ENCODE measurements at regions not wholly inside any gene's neighbourhood (a gene's known extent, or its start where the extent isn't known, plus 50 kb on each side); places are given as distances from the start of the nearest gene placed in this dataset.
A peak's percentile ranks its signal among the peaks of the same experiment; 100 is the strongest.

DNA sequence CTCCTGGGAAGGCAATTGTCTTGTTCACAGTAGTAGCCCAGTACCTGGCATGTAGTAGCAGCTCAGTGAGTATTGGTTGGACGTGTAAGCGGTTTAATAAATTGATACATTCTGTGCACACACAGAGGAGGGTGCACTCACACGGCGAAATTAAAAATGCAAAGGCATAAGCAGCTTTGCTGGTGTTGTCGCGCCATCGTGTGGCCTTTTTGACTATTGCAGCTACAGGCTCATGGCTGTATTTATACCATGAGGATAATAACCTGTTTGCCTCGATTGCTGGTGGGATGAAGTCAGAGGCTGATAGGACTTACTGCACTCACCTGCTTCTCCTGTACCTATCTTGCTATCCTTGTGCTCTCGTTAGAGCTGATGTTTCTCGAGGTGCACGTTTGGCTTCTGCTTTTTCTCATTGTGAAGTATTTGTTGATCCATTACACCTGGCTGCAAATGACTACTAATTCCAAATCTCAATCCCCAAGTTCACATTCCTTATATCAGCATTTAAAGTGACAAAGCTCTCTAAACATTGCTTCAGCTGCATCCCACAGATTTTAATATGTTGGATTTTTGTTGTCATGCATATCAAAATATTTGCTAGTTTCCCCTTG is 61.5 kb downstream of the TBXT start:
- peak; percentile 49 for DNase-seq (ENCODE audit: low spot score)

DNA sequence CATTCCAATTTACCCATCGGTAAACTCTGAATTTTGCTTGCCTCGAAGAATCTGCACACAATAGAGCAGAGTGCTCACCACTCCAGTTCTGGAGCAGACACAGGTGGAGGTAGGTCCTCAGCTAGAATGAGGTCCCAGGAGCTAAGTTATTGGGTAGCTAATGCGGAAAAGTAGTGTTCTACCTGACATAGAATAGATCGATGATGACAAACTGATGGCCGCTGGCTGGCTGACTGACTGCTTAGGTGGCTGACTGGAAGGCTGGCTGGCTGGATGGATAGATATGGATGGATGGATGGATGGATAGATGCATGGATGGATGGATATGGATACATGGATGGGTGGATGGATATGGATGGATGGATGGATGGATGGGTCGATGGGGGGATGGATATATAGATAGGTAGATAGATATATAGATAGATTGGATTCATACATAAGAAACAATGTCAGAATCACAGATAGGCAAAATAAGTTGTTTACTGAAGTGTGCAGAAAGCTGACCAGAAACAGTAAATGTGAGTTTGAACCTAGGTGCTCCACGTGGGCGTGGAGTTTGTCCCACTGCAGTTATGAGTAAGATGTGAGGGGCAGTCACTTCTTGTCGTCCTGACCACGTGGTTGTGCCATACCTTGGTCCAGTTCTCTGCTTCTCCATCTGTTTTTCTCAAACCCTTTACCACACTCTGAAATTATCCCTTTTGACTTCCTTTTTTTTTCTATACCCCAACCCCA is 62.1 kb downstream of the TBXT start:
- DNase-seq (ENCODE audit: low spot score): no peak

DNA sequence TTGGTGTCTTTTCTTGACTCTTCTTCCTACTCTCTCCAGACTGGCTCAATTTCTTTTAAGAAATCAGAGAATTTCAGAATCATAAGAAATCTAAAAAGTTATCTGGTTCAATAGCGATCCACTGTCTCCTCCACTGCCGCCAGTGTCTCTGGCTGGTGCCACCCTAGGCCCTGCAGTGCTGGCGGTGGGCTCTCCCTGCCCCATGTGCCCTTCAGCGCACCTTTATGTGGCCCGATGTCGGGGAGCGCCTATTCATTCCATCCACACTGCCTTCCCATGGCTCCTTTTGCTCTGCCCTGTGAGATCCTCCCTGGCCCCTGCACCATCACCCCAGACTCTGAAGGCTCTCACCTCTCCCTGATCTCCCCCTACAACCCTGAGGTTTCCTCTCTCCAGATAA is 62.8 kb downstream of the TBXT start:
- DNase-seq (ENCODE audit: low spot score): no peak

DNA sequence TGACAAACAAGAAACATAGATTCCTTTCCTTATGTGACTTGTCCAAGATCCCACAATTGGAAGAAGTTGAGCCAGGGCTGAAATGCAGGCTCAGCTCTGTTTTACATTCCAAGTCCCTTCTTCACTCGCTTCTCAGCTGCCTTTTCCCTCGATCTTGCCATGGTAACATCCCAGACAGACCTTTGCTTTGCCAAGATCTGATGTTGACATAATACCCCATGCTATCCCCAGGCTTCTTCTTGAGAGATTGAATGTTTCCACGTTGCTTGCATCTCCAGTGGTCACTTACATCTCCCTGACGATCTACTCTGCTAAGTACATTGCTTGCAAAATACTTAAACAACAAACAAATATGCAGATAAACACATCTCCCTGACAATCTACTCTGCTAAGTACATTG is 63.5 kb downstream of the TBXT start:
- no peak for DNase-seq (ENCODE audit: low spot score)

DNA sequence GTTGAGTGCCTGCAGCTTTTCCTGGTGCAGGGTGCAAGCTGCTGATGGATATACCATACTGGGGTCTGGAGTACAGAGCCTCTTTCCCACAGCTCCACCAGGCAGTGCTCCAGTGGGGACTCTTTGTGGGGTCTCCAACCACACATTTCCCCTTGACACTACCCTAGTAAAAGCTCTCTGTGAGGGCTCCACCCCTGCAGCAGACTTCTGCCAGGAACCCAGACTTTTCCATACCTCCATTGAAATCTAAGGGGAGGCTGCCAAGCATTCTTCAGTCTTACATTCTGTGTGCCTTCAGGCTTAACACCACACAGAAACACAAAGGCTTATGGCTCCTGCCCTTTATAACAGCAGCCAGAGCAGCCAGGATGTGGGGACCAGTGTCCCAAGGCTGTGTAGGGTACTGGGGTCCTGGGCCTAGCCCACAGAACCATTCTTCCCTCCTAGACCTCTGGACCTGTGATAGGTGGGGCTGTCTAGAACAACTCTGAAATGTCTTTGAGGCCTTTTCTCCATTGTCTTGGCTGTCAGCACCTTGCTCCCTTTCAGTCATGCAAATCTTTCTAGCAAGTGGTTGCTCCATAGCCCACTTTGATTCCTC is 65.7 kb downstream of the TBXT start:
- DNase-seq (ENCODE audit: low spot score): no peak

DNA sequence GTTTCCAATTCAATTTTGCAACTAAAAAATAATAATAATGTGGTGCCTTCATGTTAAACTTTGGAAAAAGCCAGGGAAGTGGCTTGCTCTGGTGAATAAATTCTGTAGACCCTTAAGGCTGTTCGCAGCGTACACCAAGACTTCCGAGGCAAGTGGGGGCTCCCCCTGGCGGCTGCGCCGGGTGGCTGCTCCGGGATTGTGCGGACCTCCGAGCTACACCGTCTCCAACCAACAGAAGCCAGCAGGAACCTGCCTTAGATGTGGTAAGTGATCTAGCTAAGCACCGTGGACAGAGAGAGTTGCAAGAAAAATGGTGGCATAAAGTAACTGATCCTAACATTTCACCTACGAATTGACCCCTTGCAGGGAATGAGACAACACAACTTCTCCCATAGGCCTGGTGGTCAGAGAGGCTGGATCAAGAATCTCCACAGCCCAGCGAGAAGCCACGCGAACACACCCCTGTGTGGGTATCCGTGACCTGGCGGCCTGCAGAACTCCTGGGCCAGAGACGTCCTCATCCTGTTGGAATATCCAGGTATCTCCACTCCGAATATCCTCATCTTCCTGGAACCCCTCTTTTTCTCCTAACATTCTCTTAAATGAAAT is 69.6 kb downstream of the TBXT start:
- DNase-seq (ENCODE audit: low spot score): peak; percentile 2

DNA sequence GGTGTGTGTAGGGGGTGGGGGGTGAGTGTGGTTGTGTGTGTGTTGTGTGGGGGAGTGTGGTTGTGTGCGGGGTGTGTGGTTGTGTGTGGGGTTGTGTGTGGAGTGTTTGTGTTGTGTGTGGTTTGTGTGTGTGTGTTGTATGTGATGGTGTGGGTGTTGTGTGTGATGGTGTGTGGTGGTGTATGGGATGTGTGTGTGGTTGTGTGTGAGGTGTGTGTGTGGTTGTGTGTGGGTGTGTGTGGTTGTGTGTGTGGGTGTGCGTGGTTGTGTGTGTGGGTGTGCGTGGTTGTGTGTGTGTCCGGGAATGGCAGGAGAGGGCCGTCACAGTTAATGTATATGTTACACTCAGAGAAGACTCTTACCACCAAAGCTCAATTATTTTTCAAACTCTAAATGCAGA is 79.8 kb downstream of the TBXT start:
- DNase-seq (ENCODE audit: low spot score): no peak

DNA sequence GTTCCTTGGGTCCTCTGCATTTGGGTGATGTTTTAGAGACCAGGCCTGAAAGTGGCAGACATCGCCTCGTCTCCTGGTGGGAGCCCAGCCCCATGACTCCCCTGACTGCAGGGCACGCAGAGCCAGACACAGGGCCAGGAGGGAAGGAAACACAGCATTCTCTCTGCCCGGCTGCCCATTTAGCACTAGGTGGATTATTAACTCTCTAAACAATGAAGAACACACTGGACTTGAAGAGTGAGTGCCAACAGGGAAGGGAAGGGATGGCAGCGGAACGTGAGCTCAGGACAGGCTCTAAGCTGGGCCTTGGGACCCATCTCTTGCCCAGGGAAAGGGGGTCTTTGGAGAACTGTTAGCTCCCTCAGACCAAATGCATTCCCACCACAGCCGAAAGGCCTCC is 80.4 kb downstream of the TBXT start:
- DNase-seq (ENCODE audit: low spot score): no peak

DNA sequence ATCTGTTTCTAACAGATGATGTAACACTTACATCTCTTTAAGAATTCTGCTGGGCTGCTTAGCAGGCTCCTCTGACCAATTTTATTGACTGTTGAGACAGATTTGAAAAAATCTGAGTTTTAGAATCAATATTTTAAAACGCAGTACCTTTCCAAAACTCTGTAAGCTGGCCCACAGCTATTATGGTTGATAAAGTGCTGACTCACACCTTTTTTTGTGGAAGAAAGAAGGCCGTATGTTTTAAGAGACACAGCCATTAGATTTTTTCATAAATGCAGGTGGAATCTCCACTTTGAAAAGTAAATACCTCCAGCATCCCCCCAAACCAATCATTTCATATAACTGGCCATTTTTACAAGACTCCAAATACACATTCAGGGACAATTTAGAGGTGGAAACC is 82.2 kb downstream of the TBXT start:
- DNase-seq (ENCODE audit: low spot score): no peak

DNA sequence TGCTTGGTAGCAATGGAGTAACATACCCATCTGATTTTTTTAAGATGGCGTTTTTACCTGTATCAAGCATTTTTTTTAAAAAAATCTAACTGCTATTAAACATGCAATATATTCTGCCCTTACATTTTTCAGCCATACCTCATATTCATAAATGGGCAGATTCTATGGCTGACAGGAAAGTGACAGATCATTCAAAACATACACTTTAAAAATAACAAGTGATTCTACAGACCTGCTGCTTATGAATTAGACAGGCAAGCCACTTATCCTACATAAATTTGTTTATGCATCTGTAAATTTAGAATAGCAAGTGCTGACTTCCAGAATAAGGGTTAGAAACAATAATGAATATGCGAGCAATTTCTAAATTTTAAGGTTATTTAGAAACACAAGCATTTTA is 82.7 kb downstream of the TBXT start:
- DNase-seq (ENCODE audit: low spot score): no peak

DNA sequence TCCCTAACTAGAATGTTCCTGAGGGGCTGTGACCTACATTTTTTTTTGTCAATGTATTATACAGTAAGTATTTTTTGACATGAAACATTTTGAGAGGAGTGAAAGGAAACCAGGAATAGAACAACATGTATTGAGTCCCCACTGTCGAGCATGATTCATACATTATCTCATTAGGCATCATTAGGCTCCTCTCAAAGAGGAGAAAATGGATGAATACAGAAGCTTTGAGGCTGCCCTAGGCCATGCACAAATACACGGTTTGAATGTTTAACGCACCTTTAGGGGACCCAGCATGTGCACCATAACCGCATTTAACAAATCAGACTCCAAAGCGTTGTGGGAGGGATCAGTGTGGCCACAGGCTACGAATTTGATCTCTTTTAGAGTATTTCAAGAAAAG is 87.8 kb downstream of the TBXT start:
- DNase-seq (ENCODE audit: low spot score): no peak

DNA sequence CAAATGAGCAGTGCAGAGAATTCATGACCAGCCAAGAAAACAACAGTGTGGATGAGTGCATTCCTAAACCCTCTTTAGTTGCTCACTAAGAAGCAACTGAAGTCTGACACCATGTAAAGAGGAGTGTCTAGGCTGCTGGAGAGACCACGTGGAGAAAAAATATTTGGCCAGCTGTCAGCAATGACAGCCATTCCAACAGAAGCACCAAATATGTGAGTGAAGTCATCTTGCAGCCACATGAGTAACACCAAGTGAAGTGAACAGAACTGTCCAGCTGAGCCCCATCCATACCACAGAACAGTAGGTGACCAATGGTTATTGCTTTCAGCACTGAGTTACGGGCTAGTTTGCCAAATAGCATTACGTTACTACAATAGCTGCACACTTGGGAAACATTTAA is 89.4 kb downstream of the TBXT start:
- peak; percentile 86 for DNase-seq (ENCODE audit: low spot score)

DNA sequence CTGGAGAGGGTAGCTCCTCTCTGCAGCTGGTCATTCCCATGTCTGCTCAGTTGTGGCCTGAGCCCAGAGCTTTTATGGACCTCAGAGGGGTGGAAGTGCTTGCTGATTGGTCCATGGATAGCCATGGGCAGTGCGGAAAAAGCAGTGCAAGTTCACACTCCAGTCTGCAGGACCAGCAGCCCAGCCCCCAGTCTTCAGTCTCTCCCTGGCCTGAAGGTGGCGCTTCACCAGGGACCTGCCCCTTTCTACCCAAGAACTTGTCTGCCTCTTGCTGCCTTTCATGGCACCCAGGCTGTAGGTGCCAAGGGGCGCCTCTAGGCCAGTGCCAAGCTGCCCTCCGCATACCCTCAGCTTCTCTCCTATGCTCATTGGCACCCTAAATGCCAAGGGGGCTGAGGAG is 91.0 kb downstream of the TBXT start:
- no peak for DNase-seq (ENCODE audit: low spot score)

DNA sequence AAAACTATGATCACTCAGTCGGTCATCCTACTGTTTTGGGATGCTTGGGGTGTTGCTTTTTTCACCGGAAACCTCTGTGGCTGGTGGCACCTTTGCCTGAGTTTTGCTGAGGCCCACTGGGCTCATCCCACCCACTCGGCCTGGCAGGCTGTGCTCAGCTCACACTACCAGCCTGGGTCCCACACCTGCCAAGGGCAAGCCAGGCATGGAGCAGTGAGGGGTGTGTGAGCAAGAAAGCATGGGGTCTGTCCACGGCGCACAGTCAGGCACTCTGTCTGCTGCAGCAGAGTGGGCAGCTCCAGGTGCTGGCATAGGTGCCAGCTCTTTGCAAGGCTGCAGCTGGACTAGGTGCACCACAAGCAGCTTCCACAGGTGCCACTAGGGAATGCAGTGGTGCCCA is 91.7 kb downstream of the TBXT start:
- no peak for DNase-seq (ENCODE audit: low spot score)

DNA sequence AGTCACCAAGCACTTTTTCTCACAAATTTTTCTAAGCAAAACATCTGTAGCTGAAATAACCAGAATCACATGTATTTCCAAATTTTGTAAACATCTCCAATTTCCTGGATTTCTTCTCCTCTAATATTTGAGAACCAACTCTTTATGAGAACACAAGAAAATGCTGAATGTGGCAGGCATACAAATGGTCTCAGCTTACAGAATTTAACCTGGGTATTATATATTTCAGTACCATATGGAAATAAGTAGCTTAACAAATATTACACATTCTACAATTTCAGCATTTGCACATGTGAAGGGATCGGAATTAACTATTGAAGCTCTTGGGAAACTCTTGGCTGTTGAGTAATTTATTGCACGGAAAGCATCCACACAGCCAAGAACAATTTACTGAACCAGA is 92.5 kb downstream of the TBXT start:
- DNase-seq (ENCODE audit: low spot score): no peak

DNA sequence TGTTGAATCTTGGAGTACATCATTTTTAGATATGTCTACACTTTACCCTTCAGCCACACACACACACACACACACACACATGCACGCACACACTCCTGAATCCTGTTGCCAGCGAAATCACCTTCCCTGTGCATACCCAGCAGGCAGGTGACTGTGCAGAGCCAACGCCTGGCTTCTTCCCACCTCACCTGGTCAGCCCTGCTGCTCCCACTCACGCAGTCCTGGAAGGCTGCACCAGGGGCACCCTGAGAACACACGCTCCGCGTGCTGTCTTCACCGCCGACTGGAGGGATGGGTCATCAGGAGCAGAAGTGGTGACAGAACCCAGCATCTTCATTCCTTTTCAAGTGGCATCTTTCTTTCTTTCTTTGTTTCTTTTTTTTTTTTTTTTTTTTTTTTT is 94.6 kb downstream of the TBXT start:
- no peak for DNase-seq (ENCODE audit: low spot score)

DNA sequence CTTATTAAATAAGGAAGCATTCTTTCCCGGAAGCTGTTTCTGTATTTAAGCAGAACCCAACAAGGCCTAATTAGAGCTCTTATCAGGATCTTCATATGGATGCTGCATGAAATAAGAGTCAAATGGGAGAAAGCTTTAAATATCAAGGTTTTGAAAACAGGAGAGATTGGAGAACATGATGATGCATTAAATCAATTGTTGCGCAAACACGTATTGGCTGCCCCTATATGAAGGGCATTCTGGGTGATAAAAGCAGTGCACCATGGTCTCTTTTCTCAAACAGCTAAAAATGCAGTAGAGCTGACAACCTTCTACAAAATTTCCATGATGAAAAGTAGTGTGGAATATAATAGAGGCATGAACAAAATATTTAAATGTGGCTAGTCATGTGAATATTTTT is 98.9 kb downstream of the TBXT start:
- no peak for DNase-seq (ENCODE audit: low spot score)

DNA sequence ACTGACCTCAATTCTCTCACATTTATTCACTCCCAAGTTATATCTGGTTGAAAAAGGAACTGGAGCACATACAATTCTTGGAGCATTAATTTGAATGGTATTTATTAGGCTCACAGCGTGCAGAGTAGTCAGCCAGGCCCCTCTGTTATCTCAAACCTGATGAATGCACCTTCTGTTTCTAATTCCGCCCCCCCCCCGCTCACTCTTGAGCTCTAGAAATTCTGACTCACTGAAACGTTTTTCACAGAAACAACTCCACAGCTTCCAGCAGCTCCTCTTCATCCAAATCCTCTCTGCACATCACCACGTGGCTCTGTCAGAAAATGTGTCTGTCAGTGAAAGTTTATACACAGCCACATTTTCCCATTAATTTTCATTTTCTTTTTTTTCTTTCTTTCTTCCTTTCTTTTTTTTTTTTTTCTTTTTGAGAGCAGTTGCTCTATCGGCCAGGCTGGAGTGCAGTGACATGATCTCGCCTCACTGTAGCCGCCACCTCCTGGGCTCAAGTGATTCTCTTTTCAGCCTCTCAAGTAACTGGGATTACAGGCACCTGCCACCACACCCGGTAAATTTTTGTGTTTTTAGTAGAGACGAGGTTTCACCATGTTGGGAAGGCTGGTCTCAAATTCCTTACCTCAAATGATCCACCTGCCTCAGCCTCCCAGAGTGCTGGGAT is 109.4 kb downstream of the TBXT start:
- peak; percentile 49 for DNase-seq (ENCODE audit: low spot score)

DNA sequence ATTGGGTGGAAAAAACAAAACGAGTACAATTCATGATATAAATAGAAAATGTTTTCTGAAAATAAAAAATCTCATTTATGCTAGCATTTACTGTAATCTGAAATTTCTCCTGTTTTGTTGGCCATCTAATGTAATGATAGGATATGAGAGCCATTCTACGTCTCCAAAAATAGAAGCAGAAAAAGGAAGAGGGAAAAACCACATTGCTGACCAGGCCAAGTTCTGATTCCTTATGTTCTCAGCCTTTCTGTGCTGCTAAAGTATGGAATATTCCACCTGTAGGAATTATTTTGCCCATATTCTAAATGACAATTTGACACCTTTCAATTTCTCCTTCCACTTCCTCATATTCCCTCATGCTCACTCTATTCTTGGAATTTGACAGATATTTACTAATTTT is 110.2 kb downstream of the TBXT start:
- no peak for DNase-seq (ENCODE audit: low spot score)

DNA sequence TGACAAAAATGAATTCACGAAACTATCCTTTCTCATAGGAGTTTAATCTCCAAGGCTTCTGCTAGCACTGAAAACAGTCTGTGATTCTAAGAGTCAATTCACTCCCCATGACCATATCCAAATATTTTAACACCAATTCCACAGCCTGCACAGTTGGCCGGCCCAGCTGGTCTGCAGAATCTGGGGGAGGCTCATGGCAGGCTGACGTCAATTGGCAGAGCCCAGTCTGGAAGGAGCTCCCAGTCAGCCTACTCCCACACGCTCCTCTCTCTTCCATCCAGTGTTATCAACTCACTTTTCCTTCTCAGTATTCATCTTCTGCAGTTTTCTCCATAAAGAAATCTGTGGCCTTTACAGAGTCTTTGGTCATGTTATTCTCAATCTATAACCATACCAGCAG is 111.0 kb downstream of the TBXT start:
- no peak for DNase-seq (ENCODE audit: low spot score)

DNA sequence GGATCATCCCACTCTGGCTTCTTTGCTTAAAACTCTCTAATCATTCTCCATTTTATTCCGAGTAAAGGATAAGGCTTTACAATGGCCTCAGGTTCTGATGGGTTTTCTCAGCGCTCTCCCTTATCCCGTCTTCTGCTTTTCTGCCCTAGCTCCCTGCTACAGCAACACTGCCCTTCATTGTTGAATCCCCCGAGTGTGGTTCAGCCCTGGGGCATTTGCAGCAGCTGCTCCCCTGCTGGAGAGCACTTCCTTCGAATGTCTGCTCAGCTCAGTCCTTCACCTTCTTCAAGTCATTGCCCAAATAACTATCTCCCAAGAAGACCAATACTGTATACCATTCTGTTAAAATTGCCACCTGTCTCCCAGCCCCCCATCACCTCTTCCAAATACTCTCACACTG is 111.8 kb downstream of the TBXT start:
- no peak for DNase-seq (ENCODE audit: low spot score)

DNA sequence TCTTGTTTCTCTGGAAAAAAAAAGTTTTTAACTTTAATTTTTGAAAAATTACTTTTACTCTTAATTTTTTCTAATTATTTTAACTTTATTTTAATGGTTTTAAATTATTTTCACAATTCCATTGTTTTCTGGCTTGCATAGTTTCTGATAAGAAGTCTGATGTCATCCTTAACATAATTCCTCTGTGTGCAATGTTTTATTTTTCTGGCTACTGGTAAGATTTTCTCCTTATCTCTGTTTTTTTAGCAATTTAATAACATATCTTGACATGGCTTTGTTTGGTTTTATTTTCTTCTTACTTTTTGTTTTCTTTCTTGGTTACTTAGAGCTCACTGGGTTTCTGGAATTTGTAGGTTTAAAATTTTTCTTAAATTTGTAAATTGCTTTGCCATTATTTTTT is 114.8 kb downstream of the TBXT start:
- no peak for DNase-seq (ENCODE audit: low spot score)

DNA sequence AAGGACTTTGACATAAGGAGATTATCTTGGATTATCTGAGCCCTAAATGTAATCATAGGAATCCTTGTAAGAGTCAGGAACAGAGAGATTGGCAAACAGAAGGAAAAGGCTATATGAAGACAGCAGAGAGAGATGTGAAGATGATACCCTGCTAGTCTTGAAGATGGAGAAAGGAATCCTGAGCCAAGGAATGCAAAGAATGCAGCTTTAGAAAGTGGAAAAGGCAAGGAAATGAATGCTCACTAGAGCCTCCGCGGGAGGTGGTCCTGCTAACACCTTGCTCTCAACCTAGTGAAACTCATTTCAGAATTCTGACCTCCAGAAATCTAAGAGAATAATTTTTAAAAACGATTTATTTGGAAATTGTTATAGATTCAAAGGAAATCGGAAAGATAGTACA is 117.1 kb downstream of the TBXT start:
- DNase-seq (ENCODE audit: low spot score): no peak
